ENCODE measurements at regions not wholly inside any gene's neighbourhood (a gene's known extent, or its start where the extent isn't known, plus 50 kb on each side); places are given as distances from the start of the nearest gene placed in this dataset.

- Mint-ChIP-seq H3K9me3 (ENCODE audit: insufficient read depth) (no peaks in the 10 kb centered on the region), H3K4me3 (no peak overlapping the region), H3K27ac (no peak overlapping the region), H3K27me3 (no peaks in the 10 kb centered on the region), H3K4me1 (no peaks in the 10 kb centered on the region)
- TF ChIP-seq, protein P1, sequence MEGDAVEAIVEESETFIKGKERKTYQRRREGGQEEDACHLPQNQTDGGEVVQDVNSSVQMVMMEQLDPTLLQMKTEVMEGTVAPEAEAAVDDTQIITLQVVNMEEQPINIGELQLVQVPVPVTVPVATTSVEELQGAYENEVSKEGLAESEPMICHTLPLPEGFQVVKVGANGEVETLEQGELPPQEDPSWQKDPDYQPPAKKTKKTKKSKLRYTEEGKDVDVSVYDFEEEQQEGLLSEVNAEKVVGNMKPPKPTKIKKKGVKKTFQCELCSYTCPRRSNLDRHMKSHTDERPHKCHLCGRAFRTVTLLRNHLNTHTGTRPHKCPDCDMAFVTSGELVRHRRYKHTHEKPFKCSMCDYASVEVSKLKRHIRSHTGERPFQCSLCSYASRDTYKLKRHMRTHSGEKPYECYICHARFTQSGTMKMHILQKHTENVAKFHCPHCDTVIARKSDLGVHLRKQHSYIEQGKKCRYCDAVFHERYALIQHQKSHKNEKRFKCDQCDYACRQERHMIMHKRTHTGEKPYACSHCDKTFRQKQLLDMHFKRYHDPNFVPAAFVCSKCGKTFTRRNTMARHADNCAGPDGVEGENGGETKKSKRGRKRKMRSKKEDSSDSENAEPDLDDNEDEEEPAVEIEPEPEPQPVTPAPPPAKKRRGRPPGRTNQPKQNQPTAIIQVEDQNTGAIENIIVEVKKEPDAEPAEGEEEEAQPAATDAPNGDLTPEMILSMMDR (IDR thresholded peaks at IDR 0.05) = no peak
- TF ChIP-seq EZH2 (IDR thresholded peaks at IDR 0.05; ENCODE audit: borderline replicate concordance, insufficient read depth, low read depth, low read length, poor library complexity, severe bottlenecking) = no peak
- no peaks in the 10 kb centered on the region for H3K4me1 ChIP-seq (ENCODE audit: control insufficient read depth in 2 of 2, insufficient read depth in 2 of 2, low read length in 2 of 2)
- H3K27ac ChIP-seq (ENCODE audit: low read length in 2 of 2) = no peak overlapping the region
- POLR2A ChIA-PET = no interaction called here
- no peaks in the 10 kb centered on the region for H3K36me3 ChIP-seq (replicated peaks in 1 of 2; ENCODE audit: control extremely low read depth in 1 of 2, control insufficient read depth in 1 of 2, extremely low read depth in 1 of 2, insufficient read depth in 2 of 2, low read length in 1 of 2)
- H3K9me3 ChIP-seq (ENCODE audit: control extremely low read depth in 1 of 3, control insufficient read depth in 2 of 3, insufficient read depth in 1 of 3, low read length in 2 of 3) = peaks cover 0 to 33% (median 0%) of the 10 kb centered on the region in 3 donors
- no peaks in the 10 kb centered on the region for H4K20me1 ChIP-seq (ENCODE audit: control insufficient read depth, insufficient read depth, low read length, poor library complexity, severe bottlenecking)
- DNase-seq (no peak), ATAC-seq (ENCODE audit: low read depth) (no peak)
- intact Hi-C loops (cut with micrococcal nuclease) = no loop called here
- H3K27me3 ChIP-seq (replicated peaks in 1 of 4; ENCODE audit: control extremely low read depth in 1 of 4, control insufficient read depth in 3 of 4, insufficient read depth in 4 of 4, low read length in 3 of 4) = no peaks in the 10 kb centered on the region
- no peak overlapping the region for H3K4me2 ChIP-seq (replicated peaks; ENCODE audit: low read depth, low read length, poor library complexity, severe bottlenecking)
- no peak overlapping the region for H2AFZ ChIP-seq (ENCODE audit: insufficient read depth, low read depth, low read length, poor library complexity, severe bottlenecking)
- H3K9ac ChIP-seq (ENCODE audit: low read length) = no peak overlapping the region
- 88% methylated on average over 2 of the region's 5 CpGs for WGBS (ENCODE audit: insufficient coverage)
- H3K79me2 ChIP-seq (ENCODE audit: control insufficient read depth, insufficient read depth, low read length) = no peaks in the 10 kb centered on the region
- CTCF ChIA-PET = no interaction called here
- H3K4me3 ChIP-seq (ENCODE audit: control extremely low read depth in 1 of 5, extremely low read depth in 1 of 5, insufficient read depth in 1 of 5, low read depth in 2 of 5, low read length in 4 of 5) = no peak overlapping the region
These were observed 630.9 kb downstream of the IRX1 start for GRCh38 chr5:4226565-4226964.

- intact Hi-C loops (cut with micrococcal nuclease) = no loop called here
These were observed 633.1 kb downstream of the IRX1 start for GRCh38 chr5:4228708-4229107.

More at GRCh38 chr5:4228708-4229107, 633.1 kb downstream of the IRX1 start:
- no peak overlapping the region for H3K9ac ChIP-seq (ENCODE audit: low read length)
- no peaks in the 10 kb centered on the region for H3K4me1 ChIP-seq (ENCODE audit: control insufficient read depth in 2 of 2, insufficient read depth in 2 of 2, low read length in 2 of 2)
- peaks cover under 1 to 26% (median under 1%) of the 10 kb centered on the region in 3 donors for H3K9me3 ChIP-seq (ENCODE audit: control extremely low read depth in 1 of 3, control insufficient read depth in 2 of 3, insufficient read depth in 1 of 3, low read length in 2 of 3)
- H3K4me2 ChIP-seq (replicated peaks; ENCODE audit: low read depth, low read length, poor library complexity, severe bottlenecking) = no peak overlapping the region
- Mint-ChIP-seq H3K4me1 (no peaks in the 10 kb centered on the region), H3K9me3 (ENCODE audit: insufficient read depth) (peaks cover under 1% of the 10 kb centered on the region), H3K27me3 (no peaks in the 10 kb centered on the region), H3K27ac (no peak overlapping the region), H3K4me3 (no peak overlapping the region)
- TF ChIP-seq EZH2 (IDR thresholded peaks at IDR 0.05; ENCODE audit: borderline replicate concordance, insufficient read depth, low read depth, low read length, poor library complexity, severe bottlenecking) = no peak
- TF ChIP-seq, protein P1 (IDR thresholded peaks at IDR 0.05) = no peak
- no peaks in the 10 kb centered on the region for H4K20me1 ChIP-seq (ENCODE audit: control insufficient read depth, insufficient read depth, low read length, poor library complexity, severe bottlenecking)
- H3K4me3 ChIP-seq (ENCODE audit: control extremely low read depth in 1 of 5, extremely low read depth in 1 of 5, insufficient read depth in 1 of 5, low read depth in 2 of 5, low read length in 4 of 5) = no peak overlapping the region
- ATAC-seq (ENCODE audit: low read depth) = no peak
- 89% methylated on average over 5 of the region's 6 CpGs for WGBS (ENCODE audit: insufficient coverage)
- ChIA-PET CTCF (no interaction called here), POLR2A (no interaction called here)
- H3K79me2 ChIP-seq (ENCODE audit: control insufficient read depth, insufficient read depth, low read length) = no peaks in the 10 kb centered on the region
- no peaks in the 10 kb centered on the region for H3K27me3 ChIP-seq (replicated peaks in 1 of 4; ENCODE audit: control extremely low read depth in 1 of 4, control insufficient read depth in 3 of 4, insufficient read depth in 4 of 4, low read length in 3 of 4)
- no peak overlapping the region for H2AFZ ChIP-seq (ENCODE audit: insufficient read depth, low read depth, low read length, poor library complexity, severe bottlenecking)
- DNase-seq = no peak
- H3K27ac ChIP-seq (ENCODE audit: low read length in 2 of 2) = no peak overlapping the region
- no peaks in the 10 kb centered on the region for H3K36me3 ChIP-seq (replicated peaks in 1 of 2; ENCODE audit: control extremely low read depth in 1 of 2, control insufficient read depth in 1 of 2, extremely low read depth in 1 of 2, insufficient read depth in 2 of 2, low read length in 1 of 2)
